NCI-H1436 treated with DMSO at 0.1 percent for 48 hours (cell line): ENCODE measurements at regions not wholly inside any gene's neighbourhood (a gene's known extent, or its start where the extent isn't known, plus 50 kb on each side); places are given as distances from the start of the nearest gene placed in this dataset.
A peak's percentile ranks its signal among the peaks of the same experiment; 100 is the strongest.
"Not testable (repeated sequence)": the region's sequence is repeated elsewhere in the genome, so short reads cannot be mapped to it uniquely, and the experiment has no call there.

ENCODE experiments used
- DNase-seq: peaks from one replicate; lab custom pipeline; 2025; lab: John Stamatoyannopoulos, UW

- DNase-seq = not testable (repeated sequence)
These were observed 97.6 kb downstream of the GPX5 start for GRCh38 chr6:28623242-28623641.

- DNase-seq = not testable (repeated sequence)
These were observed 100.7 kb downstream of the GPX5 start for GRCh38 chr6:28626386-28626785.

GRCh38 chr6:28632326-28632851, 106.7 kb downstream of the GPX5 start:
- no peak for DNase-seq

GRCh38 chr6:28633445-28634215, 107.9 kb downstream of the GPX5 start:
- DNase-seq = no peak

GRCh38 chr6:28634411-28634760, 108.7 kb downstream of the GPX5 start:
- DNase-seq = no peak

GRCh38 chr6:28634761-28635546, 109.3 kb downstream of the GPX5 start:
- DNase-seq = no peak

- DNase-seq = no peak
These were observed 110.0 kb downstream of the GPX5 start for GRCh38 chr6:28635547-28636158.

GRCh38 chr6:28638787-28639430, 113.2 kb downstream of the GPX5 start:
- no peak for DNase-seq

GRCh38 chr6:28639445-28640290, 114.0 kb downstream of the GPX5 start:
- DNase-seq = not testable (repeated sequence)

GRCh38 chr6:28643017-28643740, 117.5 kb downstream of the GPX5 start:
- DNase-seq = no peak

- DNase-seq = no peak
These were observed 121.0 kb downstream of the GPX5 start for GRCh38 chr6:28646650-28647049.

- DNase-seq = peak; percentile 29
These were observed 122.6 kb downstream of the GPX5 start for GRCh38 chr6:28648035-28648877.

- DNase-seq = no peak
These were observed 123.2 kb downstream of the GPX5 start for GRCh38 chr6:28648878-28649375.

GRCh38 chr6:28651161-28651560, 125.5 kb downstream of the GPX5 start:
- DNase-seq = no peak

GRCh38 chr6:28653876-28654275, 128.2 kb downstream of the GPX5 start:
- no peak for DNase-seq

GRCh38 chr6:28655164-28655563, 129.5 kb downstream of the GPX5 start:
- DNase-seq = no peak

GRCh38 chr6:28656715-28657114, 131.0 kb downstream of the GPX5 start:
- DNase-seq = no peak

GRCh38 chr6:28657381-28657768, 131.7 kb downstream of the GPX5 start:
- DNase-seq = no peak

- DNase-seq = no peak
These were observed 132.2 kb downstream of the GPX5 start for GRCh38 chr6:28657769-28658465.
